NCI-H128 (cell line): ENCODE measurements at regions not wholly inside any gene's neighbourhood (a gene's known extent, or its start where the extent isn't known, plus 50 kb on each side); places are given as distances from the start of the nearest gene placed in this dataset.

ENCODE experiments used
- DNase-seq: peaks from one replicate; lab custom pipeline; 2025; ENCODE audit not compliant: unreplicated experiment; lab: John Stamatoyannopoulos, UW

DNA sequence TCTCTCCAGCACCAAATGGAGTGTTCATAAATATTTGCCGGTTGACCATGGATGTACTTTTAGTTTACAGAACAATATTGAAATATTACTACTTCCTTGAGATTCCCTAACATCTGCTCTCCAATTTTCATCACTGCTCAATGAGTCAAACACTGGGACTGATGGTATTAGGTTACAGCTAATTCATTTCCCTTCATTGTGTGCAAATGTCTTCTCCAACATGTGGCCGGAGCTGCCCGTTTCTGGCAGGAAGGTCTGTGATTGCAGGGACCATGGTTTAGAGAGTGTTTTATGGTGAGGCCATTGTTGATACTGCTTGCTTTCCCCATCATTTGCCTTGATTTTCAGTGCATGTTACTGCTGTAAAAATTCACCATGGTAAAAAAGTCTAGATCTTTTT lies 209.3 kb downstream of the HS3ST3B1 start:
- DNase-seq = no peak

DNA sequence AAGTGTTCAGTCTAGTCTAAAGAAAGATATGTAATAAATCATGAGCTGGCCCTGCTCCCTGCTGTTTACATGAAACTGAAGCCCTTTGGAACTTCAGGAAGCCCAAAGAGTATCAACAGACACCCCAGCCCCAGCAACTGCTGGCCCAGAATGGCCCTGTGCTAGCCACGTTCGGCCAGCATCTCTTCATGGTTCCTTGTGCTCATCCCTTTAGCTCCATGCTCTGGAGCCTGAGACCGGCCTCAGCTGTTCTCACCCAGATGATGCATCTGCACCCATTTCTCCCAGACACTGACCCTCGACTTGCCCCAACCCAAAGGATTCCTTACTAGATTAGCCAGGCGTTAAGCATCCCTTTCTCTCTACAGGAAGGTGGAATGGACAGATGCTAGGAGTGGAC lies 207.3 kb downstream of the HS3ST3B1 start:
- no peak for DNase-seq

DNA sequence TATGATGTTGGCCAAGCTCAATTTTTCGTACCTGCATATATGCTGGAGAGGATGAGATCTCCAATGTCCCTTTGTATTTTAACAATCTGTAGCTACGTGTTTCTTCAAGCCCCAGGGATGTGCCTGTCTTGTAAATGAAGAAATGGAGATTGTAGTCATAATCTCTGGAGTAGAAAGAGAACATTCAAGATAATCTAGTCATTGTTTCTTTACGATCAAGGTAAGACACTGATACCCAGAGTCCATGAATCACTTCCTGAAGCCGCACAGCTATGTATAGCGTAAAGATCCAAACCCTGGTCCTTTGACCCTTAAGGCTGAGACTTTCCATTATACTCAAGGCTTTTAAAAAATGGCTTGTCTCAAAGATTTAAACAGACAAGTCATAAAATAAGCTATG lies 205.5 kb downstream of the HS3ST3B1 start:
- DNase-seq = no peak

DNA sequence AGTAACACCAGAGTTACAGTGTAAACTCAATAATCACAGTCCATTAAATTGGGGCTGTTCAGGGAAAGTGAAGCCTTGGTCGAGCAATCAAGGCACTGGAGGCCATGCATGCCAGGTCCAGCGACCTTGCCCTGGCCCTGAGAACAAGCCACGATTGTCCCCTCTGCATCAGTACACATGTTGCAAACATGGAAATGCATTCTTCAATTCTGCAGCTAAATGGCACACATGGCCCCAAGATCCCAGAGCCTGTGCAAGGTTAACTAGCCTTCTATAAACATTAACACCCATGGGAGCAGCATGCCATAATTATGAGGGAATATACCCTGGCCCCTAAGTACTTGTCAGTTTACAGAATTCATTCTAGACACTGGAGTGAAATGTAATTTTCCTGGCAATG lies 204.7 kb downstream of the HS3ST3B1 start:
- no peak for DNase-seq

DNA sequence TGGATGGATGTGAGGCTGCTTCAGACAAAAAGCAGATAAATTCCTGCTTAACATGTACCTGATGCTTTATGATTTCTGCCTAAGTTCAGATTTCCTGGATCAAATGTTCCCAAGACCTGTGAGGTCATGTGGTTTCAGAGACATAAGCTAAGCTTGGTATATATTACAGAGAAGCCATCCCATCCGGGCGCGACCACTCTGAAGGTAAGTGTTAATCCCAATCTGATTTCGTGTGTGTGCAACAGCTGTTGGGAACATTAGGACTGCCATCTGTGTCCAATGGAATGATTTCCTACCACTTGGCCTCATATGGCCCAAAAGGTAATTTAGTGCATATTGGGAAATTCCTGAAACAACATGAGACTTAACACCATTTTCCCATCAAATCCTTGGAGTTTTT lies 199.1 kb downstream of the HS3ST3B1 start:
- no peak for DNase-seq

DNA sequence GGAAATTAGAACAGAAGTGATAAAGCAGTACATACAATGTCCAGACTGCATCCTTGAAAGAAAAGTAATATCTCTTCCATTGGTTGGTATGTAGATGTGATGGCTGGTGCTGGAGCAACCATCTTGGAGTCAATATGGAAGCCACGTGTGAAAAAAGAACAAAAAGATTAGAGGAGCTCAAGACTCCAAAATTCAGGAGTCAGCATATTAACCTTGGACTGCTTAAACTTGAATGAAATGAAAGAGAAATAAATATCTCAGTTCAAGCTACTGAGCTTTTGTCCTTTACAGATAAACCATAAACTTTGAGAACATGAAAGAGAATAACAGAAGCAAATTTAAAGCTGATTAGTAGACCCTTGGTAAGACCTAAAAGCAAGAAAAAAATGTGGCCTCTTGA lies 197.9 kb downstream of the HS3ST3B1 start:
- DNase-seq = no peak

DNA sequence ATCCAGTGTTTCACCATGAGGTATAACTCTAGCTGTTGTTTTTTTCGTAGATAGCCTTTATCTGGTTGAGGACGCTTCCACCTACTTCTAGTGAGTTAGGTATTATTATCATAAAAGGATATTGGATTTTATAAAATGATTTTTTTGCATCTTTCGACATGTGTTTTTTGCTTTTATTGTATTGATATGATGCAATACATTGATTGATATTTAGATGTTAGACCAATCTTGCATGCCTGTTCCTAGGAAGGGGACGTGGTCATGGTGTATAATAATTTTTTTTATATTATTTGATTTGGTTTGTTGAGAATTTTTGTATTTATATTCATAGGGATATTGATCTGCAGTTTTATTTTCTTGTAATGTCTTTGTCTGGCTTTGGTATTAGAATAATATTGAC lies 193.3 kb downstream of the HS3ST3B1 start:
- no peak for DNase-seq

DNA sequence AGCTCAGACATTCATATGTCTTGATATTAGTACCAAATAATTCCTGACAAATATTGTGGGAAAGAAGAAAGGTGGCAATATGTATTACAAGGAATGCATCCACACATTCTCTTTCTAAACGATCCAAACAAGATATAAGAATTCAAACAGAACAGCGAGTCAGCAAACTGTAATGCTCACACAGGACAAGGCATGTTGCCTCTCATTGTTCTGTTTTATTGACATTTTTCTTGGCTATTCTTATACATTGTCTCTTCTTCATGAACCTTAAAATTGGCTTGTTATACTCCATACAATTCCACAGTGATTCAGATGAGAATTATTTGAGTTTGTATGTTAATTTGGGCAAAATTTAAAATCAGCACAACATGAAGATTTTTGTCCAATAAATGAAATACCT lies 189.1 kb downstream of the HS3ST3B1 start:
- DNase-seq = no peak

DNA sequence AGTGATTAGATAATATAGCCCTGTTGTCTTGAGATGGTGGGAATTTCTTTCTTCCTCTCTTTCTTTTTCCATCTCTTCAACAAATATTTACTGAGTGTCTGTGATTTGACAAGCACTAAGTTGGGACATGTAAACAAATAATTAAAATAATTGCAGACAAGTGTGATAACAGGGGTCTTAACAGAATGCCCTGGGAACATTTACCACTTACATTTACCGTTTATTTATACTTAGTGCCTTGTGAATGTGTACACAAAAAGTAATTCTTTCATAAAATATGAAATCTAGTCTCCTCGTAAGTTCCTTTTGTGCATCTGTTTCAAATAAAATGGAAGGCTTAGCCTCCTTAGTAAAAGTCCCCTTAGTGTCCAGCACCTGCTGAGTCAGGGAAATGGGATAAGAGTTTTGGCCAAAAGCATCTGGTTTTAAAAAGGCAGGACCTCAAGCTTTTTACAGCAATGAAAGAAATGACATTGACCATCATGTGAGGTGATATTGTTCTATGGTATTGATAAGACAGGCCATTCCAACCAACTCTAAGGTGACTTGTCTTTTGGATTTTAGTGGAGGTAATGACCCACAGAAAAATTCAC lies 188.2 kb downstream of the HS3ST3B1 start:
- DNase-seq = no peak

DNA sequence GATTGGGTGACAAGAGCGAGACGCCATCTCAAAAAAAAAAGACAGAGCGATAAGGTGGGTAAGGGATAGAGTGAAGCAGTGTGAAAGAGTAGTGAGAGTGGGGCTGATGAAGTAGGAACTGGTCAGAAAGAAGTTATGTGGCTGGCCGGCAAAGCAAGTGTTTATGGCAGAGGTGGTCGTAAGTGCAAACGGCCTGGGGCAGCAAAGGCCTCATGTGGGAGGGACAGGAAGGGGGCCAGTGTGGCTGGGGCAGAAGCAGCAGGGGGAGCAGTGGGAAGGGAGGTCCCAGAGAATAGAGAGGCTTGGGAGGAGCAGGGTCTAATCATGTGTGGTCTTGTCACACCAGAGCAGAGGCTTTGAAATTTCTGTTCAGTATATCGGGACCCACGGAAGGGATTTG lies 186.2 kb downstream of the HS3ST3B1 start:
- DNase-seq = no peak

DNA sequence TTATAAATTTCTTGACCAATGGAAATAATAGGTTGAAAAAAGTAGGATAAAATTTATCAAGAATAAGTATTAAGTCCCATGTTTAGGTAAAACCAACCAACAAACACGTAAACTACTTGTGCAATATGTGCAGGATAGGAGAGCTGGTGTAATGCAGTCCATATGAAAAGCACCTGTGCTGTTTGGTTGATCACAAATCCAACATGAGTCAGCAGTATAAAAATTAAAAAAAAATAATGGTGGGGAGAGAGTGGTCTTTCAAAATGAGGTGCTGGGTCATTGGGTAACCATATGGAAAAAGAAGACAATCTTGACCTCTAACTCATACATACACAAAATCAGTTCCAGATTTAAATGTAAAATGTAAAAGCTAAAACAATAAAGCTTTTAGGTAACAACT lies 181.8 kb downstream of the HS3ST3B1 start:
- no peak for DNase-seq

DNA sequence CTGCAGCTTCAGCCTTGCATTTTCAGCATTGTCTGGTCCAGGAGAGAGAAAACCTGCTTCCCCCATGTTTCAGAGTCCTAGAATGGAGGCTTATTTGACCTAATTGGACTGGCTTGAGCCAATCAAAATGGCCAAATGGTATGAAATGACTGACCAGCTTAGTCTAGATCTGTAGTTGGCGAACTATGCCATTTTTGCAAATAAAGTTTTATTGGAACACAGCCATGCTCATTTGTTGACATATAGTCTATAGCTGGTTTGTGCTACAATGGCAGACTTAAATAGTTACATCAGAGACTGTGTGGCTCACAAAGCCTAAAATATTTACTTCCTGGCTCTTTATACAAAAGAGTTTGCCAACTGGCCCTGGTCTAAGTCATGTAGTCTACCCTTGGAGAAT lies 180.8 kb downstream of the HS3ST3B1 start:
- DNase-seq = no peak

DNA sequence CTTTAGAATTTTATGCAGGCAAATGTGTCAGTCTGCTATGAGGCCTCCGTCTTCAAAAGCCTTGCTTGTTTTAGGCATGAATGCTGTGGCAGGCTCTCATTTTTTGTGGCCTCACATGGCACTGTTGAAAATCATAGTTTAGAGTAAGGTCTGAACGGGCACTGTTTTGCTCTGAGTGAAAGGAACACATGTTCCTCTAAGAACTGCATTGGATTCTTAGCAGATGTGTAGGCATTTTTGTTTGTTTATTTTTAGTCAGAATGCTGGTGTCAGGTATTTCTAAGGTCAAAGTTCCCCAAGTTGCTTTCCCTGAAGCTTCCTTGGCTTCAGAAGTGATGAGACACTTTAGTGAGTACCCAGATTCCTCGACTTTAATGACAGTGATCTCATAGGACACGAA lies 173.7 kb downstream of the HS3ST3B1 start:
- DNase-seq = no peak

DNA sequence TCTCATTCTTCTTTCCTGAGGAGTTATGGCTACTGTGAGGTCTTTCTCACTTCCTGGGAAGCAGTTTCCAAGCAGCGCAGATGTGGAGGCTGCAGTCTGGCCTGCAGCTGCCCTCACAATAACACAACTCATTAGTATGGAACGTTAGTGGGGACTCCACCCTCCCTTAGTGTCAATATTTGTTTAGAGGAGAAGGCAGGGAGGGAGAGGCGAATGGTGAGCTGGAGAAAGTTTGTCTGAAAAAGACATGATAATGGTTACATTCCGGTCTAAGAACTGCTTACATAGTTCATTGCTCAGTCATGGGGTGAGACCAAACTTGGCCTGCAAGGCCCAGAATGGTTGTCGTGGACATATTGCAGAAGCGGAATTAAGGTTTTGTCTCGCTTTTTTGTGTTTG lies 170.2 kb downstream of the HS3ST3B1 start:
- no peak for DNase-seq

DNA sequence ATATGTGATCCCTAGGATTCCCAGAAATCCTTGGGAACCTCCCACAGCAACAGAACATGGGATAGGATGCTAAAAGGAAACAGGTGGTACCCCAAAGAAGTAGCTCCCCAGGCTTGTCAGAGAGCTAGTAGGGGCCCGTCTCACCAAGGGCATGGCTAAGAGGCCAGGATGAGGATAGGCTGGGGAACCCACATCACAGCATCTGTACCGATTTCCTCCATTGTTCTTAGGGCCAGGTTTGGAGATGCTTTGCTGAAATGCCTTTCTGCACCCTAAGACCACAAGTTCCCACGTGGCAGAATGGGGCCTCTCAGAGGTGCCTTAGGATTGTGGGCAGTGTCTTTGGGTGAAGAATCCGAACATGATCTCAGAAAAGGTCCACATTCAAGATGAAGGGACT lies 169.5 kb downstream of the HS3ST3B1 start:
- no peak for DNase-seq

DNA sequence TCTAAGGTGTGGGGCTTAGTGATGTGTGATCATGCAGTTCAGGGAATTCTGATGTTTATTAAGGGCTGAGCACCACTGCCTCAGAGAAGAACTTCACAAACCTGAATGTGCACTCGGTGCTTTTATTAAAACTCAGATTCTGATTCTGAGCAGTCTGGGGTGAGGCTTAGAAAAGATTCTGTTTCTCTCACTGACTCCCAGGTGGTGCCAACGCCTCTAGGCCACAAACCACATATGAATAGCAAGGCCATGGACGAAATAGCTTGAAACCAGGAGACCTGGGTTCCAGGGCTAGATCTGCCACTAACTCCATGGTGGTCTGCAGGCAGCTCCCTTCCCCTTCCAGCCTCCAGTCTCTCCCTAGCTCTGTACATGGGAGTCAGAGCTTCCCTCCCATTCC lies 169.1 kb downstream of the HS3ST3B1 start:
- no peak for DNase-seq

DNA sequence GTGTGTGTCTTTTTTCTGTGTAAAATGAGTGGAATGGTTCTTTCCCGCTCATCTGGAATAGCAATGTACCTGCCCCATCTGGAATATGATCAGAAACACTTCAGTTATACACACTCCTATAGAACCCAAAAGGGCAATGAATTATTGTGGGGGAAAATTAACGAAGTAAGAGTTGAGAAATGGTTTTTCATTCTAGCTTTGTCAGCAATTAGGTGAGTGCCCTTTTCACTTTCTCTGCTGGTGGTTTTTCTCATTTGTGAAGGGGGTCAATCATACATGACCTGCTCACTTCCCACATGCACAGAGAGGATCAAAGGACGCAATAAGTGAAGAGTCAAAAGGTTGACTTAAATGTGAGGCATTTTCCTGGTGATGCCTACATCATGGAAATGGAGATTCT lies 168.0 kb downstream of the HS3ST3B1 start:
- DNase-seq = no peak

DNA sequence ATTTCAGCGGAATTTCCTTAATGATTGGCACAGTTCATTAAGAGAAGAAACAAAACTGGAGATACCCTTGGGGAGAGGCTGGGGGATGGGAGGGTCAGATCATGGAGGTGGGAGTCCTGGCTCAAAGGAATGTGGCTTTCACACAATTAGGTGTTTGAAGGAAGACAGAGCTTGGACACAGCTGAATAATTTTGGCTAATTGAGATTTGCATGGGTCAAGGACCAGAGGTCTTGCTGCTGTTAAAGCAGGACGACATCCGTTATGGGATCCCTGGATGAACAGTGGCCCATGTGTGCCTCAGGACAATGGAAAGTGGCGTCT lies 160.3 kb downstream of the HS3ST3B1 start:
- no peak for DNase-seq

DNA sequence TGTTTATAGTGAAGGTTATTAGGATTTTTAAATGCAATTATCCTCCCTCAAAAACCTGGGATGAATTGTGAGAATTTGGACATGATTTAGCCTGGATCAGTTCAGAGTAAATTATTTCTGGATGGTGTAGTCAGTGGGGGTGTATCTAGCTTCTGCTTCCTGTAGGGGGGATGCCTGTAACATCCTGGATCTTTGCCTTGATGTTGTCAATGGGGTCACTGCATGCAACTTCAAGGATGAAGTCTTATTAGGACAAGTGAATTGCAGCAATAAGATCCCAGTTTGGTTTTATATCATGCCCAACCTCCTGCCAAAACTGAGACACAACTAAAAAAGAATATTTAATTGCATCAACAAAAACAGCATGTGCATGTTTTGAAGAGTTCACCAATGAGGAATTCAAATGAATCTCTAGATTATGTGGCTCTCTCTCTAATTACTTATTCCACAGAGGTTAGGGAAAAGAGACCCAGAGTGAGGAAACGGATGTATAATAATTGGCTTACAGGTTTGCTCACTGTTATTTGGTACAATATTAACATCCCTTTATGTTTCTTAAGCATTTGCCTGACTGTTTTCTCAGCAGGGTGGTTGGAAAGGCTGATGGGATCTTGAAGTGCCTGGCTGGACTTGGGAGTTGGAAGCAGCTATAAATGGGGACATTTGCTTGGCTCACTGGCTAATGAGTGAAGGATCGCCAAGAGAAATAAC lies 159.8 kb downstream of the HS3ST3B1 start:
- DNase-seq = no peak

DNA sequence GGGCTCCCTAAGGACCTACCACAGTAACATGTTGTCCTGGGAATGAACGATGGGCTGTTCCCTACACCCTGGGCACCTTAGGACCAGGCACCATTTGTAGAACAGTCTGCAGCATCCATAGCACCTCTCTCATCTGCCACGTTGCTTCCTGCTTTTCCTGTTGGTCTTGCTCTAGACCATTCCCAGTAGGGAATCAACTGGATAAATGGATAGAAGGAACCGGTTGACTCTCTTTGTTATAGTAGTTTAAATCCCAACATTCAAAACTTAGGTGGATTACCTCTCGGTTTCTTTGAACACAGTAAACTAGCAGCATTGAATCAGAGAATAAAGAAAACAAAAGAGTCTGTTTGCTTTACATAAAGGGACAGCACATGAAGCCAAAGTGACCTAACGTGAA lies 159.1 kb downstream of the HS3ST3B1 start:
- DNase-seq = no peak

DNA sequence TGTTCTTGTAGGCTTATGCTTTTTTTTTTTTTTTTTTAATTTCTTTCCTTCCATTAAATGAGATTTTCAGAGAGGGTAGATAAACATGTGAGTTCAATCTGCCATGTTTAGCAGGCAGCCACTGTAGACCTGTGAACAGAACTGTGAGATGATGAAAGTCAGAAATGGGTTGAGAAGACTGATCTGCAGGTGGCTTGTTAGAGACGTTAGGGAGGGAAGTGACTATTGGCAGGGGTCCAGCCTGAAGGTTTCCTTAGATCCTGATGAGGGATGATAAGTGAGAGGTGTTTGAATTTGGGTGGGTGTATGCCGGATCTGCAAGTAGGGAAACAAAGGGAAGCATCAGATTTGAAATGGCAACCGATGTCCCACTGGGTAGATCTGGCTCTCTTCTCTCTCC lies 157.8 kb downstream of the HS3ST3B1 start:
- DNase-seq = no peak

DNA sequence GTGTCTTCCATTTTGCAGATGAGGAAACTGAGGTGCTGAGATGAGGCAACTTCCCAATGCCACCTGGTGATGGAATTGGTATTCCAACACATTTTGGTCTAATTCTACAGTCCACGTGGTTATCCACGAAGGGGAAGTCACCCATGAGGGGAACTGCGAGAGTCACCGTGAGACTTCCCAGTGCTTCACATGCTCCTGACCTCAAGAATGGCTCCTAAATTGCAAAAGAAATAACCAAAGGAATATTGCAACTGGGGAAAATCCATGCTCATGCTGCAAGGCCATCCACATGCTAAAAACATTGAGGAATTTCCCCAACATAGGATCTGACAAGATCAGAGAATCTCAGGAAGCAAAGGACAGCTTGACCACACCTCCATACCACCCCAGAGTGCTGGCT lies 153.9 kb downstream of the HS3ST3B1 start:
- DNase-seq = no peak

DNA sequence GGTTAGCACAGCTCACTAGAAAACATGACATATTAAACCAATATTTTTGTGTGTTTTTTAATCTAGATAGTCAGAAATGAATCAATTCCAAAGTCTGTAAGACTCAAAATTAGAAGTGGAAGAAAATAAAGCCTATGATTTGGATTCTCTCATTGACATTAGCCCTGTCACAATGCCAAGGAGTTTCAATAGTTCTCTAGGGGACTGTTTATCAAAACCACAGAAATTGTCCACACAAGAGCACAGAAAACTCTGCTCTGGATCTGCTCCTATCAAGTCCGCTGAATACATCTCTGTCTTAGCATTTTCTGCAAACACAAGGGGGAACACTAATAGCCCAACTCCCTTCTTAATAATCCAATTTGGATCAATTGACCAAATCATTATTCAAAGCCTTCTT lies 152.0 kb downstream of the HS3ST3B1 start:
- DNase-seq = no peak
